ENCODE measurements at regions not wholly inside any gene's neighbourhood (a gene's known extent, or its start where the extent isn't known, plus 50 kb on each side); places are given as distances from the start of the nearest gene placed in this dataset.

DNA sequence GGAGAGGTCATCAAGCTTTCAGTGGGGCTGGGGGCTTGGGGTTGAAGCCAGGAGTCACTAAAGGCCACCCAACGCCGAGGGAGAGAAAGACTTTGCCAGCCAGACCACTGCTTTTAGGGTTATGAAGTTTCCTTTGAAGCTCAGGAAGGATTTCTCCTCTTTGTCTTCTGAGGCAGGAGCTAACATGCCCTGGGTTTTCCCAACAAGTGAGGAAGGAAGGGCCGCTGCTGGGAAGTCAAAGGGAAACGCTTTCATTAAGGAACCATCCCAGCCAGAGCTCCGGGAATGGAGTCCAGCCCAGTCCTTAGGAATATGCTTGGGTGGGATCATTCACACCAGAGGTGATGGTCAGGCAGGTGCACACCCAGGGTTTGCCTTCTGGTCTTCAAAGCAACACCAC lies 436.9 kb downstream of the PRDM2 start:
- H3K27me3 Mint-ChIP-seq (ENCODE audit: low read depth in 3 of 3): peaks cover 0 to 8% (median 2%) of the 10 kb centered on the region in 3 donors
- Histone ChIP-seq H3K9me3 (replicated peaks in 1 of 2; ENCODE audit: control insufficient read depth in 1 of 2, insufficient read depth in 1 of 2, low read length in 2 of 2) (no peaks in the 10 kb centered on the region), H3K79me2 (ENCODE audit: insufficient read depth, low read length) (no peaks in the 10 kb centered on the region), H3K36me3 (replicated peaks in 1 of 2; ENCODE audit: control insufficient read depth in 1 of 2, insufficient read depth in 2 of 2, low read length in 2 of 2) (no peaks in the 10 kb centered on the region), H3K27me3 (ENCODE audit: control insufficient read depth in 2 of 2, insufficient read depth in 2 of 2, low read length in 2 of 2) (no peaks in the 10 kb centered on the region), H2AFZ (ENCODE audit: insufficient read depth, low read depth, low read length, poor library complexity, severe bottlenecking) (no peak overlapping the region), H3K4me2 (replicated peaks; ENCODE audit: extremely low read depth, low read length, poor library complexity, severe bottlenecking) (no peak overlapping the region), H4K20me1 (ENCODE audit: insufficient read depth, low read length) (no peaks in the 10 kb centered on the region), H3K9ac (ENCODE audit: insufficient read depth, low read length, poor library complexity, severe bottlenecking) (no peak overlapping the region), H3K4me1 (ENCODE audit: control insufficient read depth in 1 of 2, insufficient read depth in 2 of 2, low read length in 2 of 2) (no peaks in the 10 kb centered on the region), H3K4me3 (replicated peaks in 1 of 3; ENCODE audit: low read depth in 2 of 3, low read length in 3 of 3) (no peak overlapping the region), H3K27ac (ENCODE audit: low read depth in 1 of 2, low read length in 2 of 2) (no peak overlapping the region)
- peaks cover 0 to 3% (median 0%) of the 10 kb centered on the region in 7 donors for H3K9me3 Mint-ChIP-seq
- intact Hi-C loops (cut with micrococcal nuclease): no loop called here
- no peak for DNase-seq
- H3K36me3 Mint-ChIP-seq: no peaks in the 10 kb centered on the region
- 80% methylated on average over 3 of the region's 5 CpGs for WGBS (ENCODE audit: insufficient coverage)
- TF ChIP-seq, protein P1, sequence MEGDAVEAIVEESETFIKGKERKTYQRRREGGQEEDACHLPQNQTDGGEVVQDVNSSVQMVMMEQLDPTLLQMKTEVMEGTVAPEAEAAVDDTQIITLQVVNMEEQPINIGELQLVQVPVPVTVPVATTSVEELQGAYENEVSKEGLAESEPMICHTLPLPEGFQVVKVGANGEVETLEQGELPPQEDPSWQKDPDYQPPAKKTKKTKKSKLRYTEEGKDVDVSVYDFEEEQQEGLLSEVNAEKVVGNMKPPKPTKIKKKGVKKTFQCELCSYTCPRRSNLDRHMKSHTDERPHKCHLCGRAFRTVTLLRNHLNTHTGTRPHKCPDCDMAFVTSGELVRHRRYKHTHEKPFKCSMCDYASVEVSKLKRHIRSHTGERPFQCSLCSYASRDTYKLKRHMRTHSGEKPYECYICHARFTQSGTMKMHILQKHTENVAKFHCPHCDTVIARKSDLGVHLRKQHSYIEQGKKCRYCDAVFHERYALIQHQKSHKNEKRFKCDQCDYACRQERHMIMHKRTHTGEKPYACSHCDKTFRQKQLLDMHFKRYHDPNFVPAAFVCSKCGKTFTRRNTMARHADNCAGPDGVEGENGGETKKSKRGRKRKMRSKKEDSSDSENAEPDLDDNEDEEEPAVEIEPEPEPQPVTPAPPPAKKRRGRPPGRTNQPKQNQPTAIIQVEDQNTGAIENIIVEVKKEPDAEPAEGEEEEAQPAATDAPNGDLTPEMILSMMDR (IDR thresholded peaks at IDR 0.05): no peak
- no peak overlapping the region for H3K27ac Mint-ChIP-seq
- H3K4me1 Mint-ChIP-seq: no peaks in the 10 kb centered on the region
- H3K4me3 Mint-ChIP-seq: no peak overlapping the region

DNA sequence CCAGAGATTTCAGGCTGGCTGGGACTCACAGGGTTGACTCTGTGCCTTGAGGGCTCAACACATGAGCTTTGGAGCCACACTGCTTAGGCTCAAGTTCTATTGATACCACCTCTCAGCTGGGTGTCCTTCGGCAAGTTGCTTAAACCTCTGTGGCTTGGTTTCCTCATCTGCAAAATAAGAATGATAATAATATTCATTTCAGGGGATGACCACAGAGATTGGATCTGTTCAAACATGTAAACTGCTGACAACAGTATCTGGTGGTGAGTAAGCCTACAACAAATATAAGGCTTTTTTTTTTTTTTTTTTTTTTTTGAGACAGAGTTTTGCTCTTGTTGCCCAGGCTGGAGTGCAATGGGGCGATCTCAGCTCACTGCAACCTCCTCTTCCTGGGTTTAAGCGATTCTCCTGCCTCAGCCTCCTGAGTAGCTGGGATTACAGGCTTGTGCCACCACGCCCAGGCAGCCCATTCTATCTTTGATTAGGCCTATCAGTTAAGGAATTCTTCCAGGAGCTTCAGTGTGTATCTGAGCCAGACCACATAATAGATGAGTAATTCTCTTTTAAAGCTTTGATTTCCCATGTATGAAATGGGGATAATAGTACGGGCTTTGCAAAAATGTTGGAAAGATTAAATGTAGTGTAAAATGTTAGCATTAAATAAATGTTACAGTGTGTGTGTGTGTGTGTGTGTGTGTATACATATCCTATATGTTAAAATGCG lies 437.6 kb downstream of the PRDM2 start:
- H3K27ac Mint-ChIP-seq: no peak overlapping the region
- no peaks in the 10 kb centered on the region for H3K4me1 Mint-ChIP-seq

More for the DNA sequence above, 437.6 kb downstream of the PRDM2 start:
- H3K36me3 ChIP-seq (replicated peaks in 1 of 2; ENCODE audit: control insufficient read depth in 1 of 2, insufficient read depth in 2 of 2, low read length in 2 of 2): no peaks in the 10 kb centered on the region
- no peak overlapping the region for H3K4me3 ChIP-seq (replicated peaks in 1 of 3; ENCODE audit: low read depth in 2 of 3, low read length in 3 of 3)
- H4K20me1 ChIP-seq (ENCODE audit: insufficient read depth, low read length): no peaks in the 10 kb centered on the region
- intact Hi-C loops (cut with micrococcal nuclease): no loop called here
- no peaks in the 10 kb centered on the region for H3K4me1 ChIP-seq (ENCODE audit: control insufficient read depth in 1 of 2, insufficient read depth in 2 of 2, low read length in 2 of 2)
- Mint-ChIP-seq H3K36me3 (no peaks in the 10 kb centered on the region), H3K4me3 (no peak overlapping the region), H3K9me3 (peaks cover 0 to 3% (median 0%) of the 10 kb centered on the region in 7 donors), H3K27me3 (ENCODE audit: low read depth in 3 of 3) (peaks cover 0 to 8% (median 2%) of the 10 kb centered on the region in 3 donors)
- H2AFZ ChIP-seq (ENCODE audit: insufficient read depth, low read depth, low read length, poor library complexity, severe bottlenecking): no peak overlapping the region
- 93% methylated on average over 3 of the region's 6 CpGs for WGBS (ENCODE audit: insufficient coverage)
- H3K4me2 ChIP-seq (replicated peaks; ENCODE audit: extremely low read depth, low read length, poor library complexity, severe bottlenecking): no peak overlapping the region
- no peaks in the 10 kb centered on the region for H3K79me2 ChIP-seq (ENCODE audit: insufficient read depth, low read length)
- no peak for DNase-seq
- no peaks in the 10 kb centered on the region for H3K27me3 ChIP-seq (ENCODE audit: control insufficient read depth in 2 of 2, insufficient read depth in 2 of 2, low read length in 2 of 2)
- no peak overlapping the region for H3K27ac ChIP-seq (ENCODE audit: low read depth in 1 of 2, low read length in 2 of 2)
- no peaks in the 10 kb centered on the region for H3K9me3 ChIP-seq (replicated peaks in 1 of 2; ENCODE audit: control insufficient read depth in 1 of 2, insufficient read depth in 1 of 2, low read length in 2 of 2)
- no peak overlapping the region for H3K9ac ChIP-seq (ENCODE audit: insufficient read depth, low read length, poor library complexity, severe bottlenecking)
- TF ChIP-seq, protein P1 (IDR thresholded peaks at IDR 0.05): no peak
